NCI-H524 treated with DMSO at 0.1 percent for 48 hours (cell line): ENCODE measurements at regions not wholly inside any gene's neighbourhood (a gene's known extent, or its start where the extent isn't known, plus 50 kb on each side); places are given as distances from the start of the nearest gene placed in this dataset.

Experiments
- DNase-seq: peaks from one replicate; lab custom pipeline; 2025; lab: John Stamatoyannopoulos, UW

DNA sequence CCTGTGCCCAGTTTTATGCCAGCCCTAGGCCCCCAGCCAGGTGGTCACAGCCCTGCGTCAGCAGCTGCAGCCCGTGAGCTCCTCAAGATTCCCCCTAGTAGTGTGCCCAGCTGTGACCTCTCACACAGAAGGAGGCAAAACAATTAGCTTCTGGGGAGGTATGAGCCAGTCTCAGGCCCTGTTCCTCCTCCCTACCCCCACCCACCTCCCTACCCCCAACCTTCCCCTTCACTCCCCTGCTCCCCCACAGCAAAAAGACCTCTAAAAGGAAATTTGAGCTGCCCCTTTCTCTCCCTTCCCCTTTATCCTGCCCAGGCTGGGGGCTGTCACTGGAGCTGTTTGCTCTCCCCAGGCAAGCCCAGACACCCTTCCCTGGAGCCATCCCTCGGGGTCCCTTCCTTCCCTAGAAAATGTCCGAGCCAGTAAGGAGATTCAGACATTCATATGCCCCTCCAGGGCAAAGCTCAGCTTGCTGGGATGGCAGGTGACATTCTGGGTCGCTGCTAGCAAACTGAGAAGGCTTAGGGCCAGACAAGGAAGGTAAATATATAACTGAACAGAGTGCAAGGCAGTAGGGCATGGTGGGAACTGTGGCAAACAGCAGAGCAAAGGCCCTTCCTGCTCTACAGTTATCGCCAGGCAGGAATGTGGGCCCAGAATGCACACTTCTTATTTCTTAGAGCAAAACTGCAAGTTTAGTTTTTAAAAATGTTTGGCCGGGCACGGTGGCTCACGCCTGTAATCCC, 300.2 kb downstream of the MN1 start:
- DNase-seq, result peak; percentile 38

- no peak for DNase-seq
Measured at GRCh38 chr22:27502327-27502726, 299.2 kb downstream of the MN1 start.

GRCh38 chr22:27504360-27505253, 296.9 kb downstream of the MN1 start:
- no peak for DNase-seq

DNA sequence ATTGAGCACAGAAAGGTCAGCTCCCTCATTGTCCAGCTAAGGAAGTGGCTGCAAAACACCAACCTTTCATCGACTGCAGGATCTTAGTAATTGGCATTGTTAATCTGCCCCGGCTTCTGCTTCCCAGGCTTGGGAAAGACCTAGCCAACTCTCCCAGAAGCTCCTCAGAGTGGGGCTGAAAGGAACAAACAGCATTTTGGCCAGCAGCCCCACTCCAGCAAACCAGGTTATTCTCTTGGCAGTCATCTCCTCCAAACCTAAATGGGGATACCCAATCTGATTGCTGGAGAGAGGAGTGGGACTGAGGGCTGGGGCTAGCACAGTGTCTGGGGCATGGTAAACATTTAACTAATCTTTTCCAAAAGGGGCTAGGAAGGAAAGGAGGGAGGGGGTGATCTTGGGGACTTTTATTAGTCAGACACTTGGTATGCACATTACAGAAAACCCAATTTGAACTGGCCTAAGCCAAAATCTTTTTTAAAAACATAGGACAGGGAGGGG, 294.4 kb downstream of the MN1 start:
- no peak for DNase-seq

- no peak for DNase-seq
Measured at GRCh38 chr22:27507935-27508526, 293.5 kb downstream of the MN1 start.

GRCh38 chr22:27509132-27509920, 292.2 kb downstream of the MN1 start:
- no peak for DNase-seq

DNA sequence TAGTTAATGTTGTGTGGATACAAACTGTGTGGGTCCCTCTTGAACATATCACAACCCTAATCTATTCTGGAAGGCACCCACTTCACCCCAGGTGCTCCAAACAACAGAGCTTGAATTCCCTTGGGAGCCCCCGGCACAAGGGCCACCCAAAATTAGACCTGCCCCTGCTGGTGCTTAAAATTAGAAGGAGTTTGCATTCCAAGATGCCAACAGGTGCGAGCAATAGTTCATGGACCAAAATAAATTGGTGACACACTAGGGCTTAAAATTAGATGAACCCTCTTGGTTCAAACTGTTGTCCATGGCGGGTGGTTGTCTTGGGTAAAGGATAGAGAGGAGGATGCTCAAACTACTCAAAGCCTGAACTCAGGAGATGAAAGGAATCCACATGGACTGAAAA, 291.5 kb downstream of the MN1 start:
- no peak for DNase-seq

- DNase-seq, result no peak
Measured at GRCh38 chr22:27512283-27512761, 289.2 kb downstream of the MN1 start.

GRCh38 chr22:27513021-27513420, 288.5 kb downstream of the MN1 start:
- DNase-seq, result no peak

- no peak for DNase-seq
Measured at GRCh38 chr22:27514601-27515523, 286.7 kb downstream of the MN1 start.

DNA sequence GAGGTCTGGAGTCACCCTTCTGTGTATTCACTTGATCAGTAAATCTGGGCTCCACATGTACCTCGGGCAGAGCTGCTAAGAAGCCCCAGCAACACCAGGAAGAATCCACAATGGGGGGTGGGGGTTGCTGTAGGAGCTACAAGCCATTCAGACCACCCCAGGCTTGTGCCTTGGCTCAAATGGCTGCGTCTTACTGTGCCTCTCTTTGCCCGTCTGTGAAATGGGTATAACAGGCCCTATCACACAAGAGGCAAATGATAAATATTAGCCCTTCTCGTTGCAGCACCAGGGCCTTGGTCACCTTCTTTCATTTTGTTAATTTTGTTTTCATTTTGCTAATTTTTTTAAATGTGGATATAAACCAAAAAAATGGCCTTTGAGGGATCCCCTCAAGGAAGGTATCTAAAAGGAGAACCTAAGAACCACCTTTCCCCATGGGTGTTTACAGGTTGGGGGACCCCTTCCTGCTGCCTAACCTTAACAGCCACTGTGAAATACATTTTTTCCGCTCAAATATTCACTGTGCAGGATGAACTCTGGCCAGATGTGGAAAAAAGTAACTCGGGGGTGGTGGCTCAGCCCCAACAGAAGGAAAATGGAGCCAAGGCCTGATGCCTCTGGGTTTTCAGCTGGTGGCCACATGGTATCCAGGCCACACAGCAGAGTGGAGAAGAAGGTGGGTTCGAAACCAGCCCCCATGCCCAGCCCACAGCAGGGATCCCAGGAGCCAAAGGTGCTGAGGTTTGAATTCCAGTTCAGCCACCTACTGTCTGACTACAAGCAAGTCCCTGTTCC, 284.0 kb downstream of the MN1 start:
- DNase-seq, result no peak

DNA sequence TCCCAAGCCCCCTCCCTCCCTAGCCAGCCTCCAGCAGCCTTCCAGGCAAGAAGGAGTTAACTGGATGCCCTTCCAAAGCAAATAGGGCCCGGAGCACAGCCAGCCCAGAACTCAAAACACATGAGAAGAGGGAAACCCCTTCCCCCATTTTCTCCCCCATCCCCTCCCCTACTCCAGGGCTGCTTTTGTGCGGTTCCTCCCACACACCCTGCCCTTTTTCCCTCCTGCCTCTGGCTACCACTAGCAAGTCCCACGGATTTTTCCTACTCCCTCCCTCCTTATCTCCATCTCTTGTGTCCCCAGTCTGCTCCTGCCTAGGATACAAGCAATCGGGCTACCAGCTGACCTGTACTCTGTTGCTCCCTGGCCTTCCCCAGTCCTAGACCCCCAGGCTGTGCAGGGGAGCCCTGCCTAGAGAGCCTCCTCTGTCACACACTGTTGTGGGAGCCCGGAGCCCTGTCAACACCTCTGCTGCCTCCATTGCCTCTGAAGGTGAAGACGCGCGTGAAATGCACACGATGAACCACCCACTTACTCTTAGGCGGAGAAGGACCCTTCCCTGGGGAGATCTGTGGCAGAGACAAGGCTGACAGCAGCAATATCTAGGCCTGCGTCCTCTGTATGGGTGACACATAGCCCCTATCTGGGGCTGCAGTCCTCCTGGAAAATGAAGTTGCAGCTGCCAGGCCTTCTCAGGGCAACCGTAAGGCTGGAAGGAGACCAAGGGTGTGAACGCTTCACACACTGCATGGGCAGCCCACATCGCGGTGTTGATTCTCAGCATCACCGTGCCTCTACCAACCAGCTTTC, 282.8 kb downstream of the MN1 start:
- DNase-seq, result no peak

DNA sequence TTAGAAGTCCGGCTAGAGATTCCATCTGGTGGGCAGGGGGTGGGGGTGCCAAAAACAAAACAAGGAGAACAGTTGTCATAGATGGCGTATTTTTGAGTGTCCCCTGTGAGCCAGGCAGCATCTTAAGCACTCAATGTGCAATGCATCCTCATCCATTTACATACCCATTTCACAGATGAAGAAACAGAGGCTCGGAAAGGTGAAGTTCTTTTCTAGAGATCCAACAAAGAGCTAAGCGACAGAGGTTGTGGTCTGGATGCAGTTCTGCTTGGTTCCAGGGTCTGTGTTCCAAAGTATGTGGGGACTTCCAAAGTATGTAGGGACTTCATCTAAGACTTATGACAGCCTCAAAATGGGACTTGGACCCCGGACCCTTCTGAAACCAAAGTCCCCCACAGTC, 277.8 kb downstream of the MN1 start:
- DNase-seq, result no peak

DNA sequence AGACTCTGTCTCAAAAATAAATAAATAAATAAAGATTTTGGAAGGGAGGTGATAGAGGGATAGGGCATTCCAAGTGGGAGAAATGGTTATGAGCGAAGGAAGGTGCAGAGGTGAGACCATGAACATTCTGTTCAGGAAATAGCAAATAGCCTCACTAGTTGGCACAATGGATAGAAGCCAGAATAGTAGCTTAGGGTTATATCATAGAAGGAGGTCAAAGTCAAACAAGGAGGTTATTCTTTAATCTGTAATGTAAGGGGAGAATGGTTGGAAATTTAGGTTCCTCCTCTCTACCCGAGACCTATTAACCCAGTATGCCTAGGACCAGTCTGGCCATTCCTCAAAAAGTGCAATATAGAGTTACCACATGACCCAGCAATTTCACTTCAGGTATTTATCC, 275.8 kb downstream of the MN1 start:
- no peak for DNase-seq

DNA sequence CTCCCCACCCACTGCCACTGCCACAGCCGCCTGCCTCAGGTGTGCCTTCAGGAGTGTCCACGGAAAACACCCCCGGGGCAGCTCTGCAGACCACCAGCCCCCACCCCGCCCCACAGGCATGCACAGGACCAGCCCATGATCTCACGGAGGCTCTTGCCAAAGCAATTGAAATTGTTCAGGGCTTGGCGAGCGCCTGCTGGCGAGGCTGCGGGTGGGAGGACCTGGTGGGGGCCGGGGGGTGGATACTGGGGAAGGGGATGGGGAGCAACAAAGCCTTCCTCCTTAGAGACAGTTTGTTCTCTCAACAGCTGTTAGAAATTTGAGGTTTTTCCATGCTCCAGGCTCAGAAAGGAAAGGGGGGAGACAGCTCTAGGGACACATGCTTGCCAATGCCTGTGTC, 274.7 kb downstream of the MN1 start:
- DNase-seq, result no peak

GRCh38 chr22:27531782-27532530, 269.6 kb downstream of the MN1 start:
- no peak for DNase-seq

- DNase-seq, result no peak
Measured at GRCh38 chr22:27533105-27533745, 268.3 kb downstream of the MN1 start.

DNA sequence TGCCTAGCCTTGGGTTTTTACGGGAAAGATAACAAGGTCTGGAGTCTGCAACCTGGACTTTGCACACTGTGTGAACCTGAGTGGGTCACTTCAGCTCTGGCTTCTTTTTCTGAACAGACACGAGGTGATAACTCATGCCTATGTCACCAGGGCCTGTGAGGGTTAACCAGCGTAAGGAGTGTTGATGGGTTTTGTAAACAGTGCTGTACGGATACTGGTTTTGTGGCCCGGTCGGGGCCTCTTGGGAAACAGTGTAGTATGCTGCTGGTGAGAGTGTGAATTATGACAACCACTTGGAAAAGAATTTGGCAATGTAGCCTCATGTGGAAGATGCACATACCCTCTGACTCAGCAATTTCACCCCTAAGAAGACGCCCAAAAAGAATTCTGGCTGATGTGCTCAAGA, 266.8 kb downstream of the MN1 start:
- DNase-seq, result no peak
